DOHH2 (cell line): ENCODE measurements at regions not wholly inside any gene's neighbourhood (a gene's known extent, or its start where the extent isn't known, plus 50 kb on each side); places are given as distances from the start of the nearest gene placed in this dataset.

Source experiments
- H3F3A ChIP-seq: fragments of 200-600 bp; sonication (generic), shearing (Covaris generic); 2 replicates; pipeline ENCODE4 v1.6.0; 2016; ENCODE audit warnings: antibody characterized with exemption, mild to moderate bottlenecking; ENCODE audit not compliant: control insufficient read depth, insufficient read depth
- H3K27ac ChIP-seq: fragments of 200-600 bp; sonication (generic); 2 replicates; pipeline ENCODE4 v1.5.1; 2014; ENCODE audit warnings: low read depth, mild to moderate bottlenecking, low read length, moderate library complexity
- H3K27me3 ChIP-seq: fragments of 200-600 bp; sonication (generic); 2 replicates; pipeline ENCODE4 v1.6.1; 2014; ENCODE audit warnings: mild to moderate bottlenecking, low read length, mixed read lengths; ENCODE audit not compliant: control insufficient read depth
- H3K36me3 ChIP-seq: fragments of 200-600 bp; sonication (generic); 2 replicates; pipeline ENCODE4 v1.6.1; 2014; ENCODE audit warnings: mild to moderate bottlenecking, low read length, moderate library complexity, mixed read lengths; ENCODE audit not compliant: control insufficient read depth
- H3K4me1 ChIP-seq: fragments of 200-600 bp; sonication (generic); 2 replicates; pipeline ENCODE4 v1.6.1; 2014; ENCODE audit warnings: mild to moderate bottlenecking, low read length, mixed read lengths; ENCODE audit not compliant: control insufficient read depth
- H3K4me2 ChIP-seq: fragments of 200-600 bp; sonication (generic); 2 replicates; pipeline ENCODE4 v1.6.0; 2014; ENCODE audit warnings: mild to moderate bottlenecking, low read length, moderate library complexity
- H3K4me3 ChIP-seq: fragments of 200-600 bp; sonication (generic); 2 replicates; pipeline ENCODE4 v1.5.1; 2014; ENCODE audit warnings: mild to moderate bottlenecking, low read length, mixed read lengths
- H3K79me2 ChIP-seq: fragments of 200-600 bp; sonication (generic); 2 replicates; pipeline ENCODE4 v1.6.1; 2014; ENCODE audit warnings: mild to moderate bottlenecking, low read length, mixed read lengths; ENCODE audit not compliant: control insufficient read depth
- H3K9me2 ChIP-seq: fragments of 200-600 bp; sonication (generic); replicated peaks from 2 replicates; pipeline ENCODE4 v1.6.1; 2014; ENCODE audit warnings: mild to moderate bottlenecking, low read length, mixed read lengths; ENCODE audit not compliant: control insufficient read depth
- H3K9me3 ChIP-seq: fragments of 200-600 bp; sonication (generic); 2 replicates; pipeline ENCODE4 v1.6.1; 2014; ENCODE audit warnings: antibody characterized with exemption, low read length, mixed read lengths; ENCODE audit not compliant: control insufficient read depth, insufficient read depth
- H4K20me1 ChIP-seq: fragments of 200-600 bp; sonication (generic); 2 replicates; pipeline ENCODE4 v1.6.0; 2014; ENCODE audit warnings: low read depth, mild to moderate bottlenecking, antibody characterized with exemption, low read length, moderate library complexity; ENCODE audit not compliant: control insufficient read depth, insufficient read depth
- CTCF ChIP-seq: fragments of 200-600 bp; sonication (generic); IDR thresholded peaks from one replicate; pipeline ENCODE4 v1.5.1; 2014; ENCODE audit warnings: antibody characterized with exemption, mild to moderate bottlenecking, low read depth, low read length; ENCODE audit not compliant: poor library complexity, severe bottlenecking
- EZH2phosphoT487 ChIP-seq: fragments of 200-600 bp; sonication (generic); IDR thresholded peaks from 2 replicates; pipeline ENCODE4 v1.6.1; 2017; ENCODE audit warnings: borderline replicate concordance, mild to moderate bottlenecking, antibody characterized with exemption, low read length, moderate library complexity, mixed read lengths

GRCh38 chr20:21564127-21564773 is 50.4 kb upstream of the NKX2-2 start:
- no peak overlapping the region for H3K4me3 ChIP-seq
- H3K4me2 ChIP-seq, result no peak overlapping the region
- H3K4me1 ChIP-seq, result no peaks in the 10 kb centered on the region
- no peaks in the 10 kb centered on the region for H3K9me3 ChIP-seq
- 0 out of 2 replicates have a peak, but pooled peaks cover 3% of the 10 kb centered on the region for H3K27me3 ChIP-seq
- TF ChIP-seq EZH2phosphoT487 (no peak), CTCF (no peak)
- H3K36me3 ChIP-seq, result no peaks in the 10 kb centered on the region
- H3F3A ChIP-seq, result no peaks in the 10 kb centered on the region
- no peaks in the 10 kb centered on the region for H3K9me2 ChIP-seq
- no peaks in the 10 kb centered on the region for H4K20me1 ChIP-seq
- no peaks in the 10 kb centered on the region for H3K79me2 ChIP-seq
- no peak overlapping the region for H3K27ac ChIP-seq
